HG03025 (cell line): ENCODE measurements at regions not wholly inside any gene's neighbourhood (a gene's known extent, or its start where the extent isn't known, plus 50 kb on each side); places are given as distances from the start of the nearest gene placed in this dataset.

Experiments
- ATAC-seq: cut with Tn5 transposase; IDR thresholded peaks from one replicate; pipeline ENCODE4 v1.9.1; 2021; ENCODE audit warnings: mild to moderate bottlenecking, moderate library complexity; ENCODE audit not compliant: unreplicated experiment, low FRiP score

- no peak for ATAC-seq
These were observed 409.1 kb downstream of the FGF9 start for GRCh38 chr13:22079961-22080360.

GRCh38 chr13:22080832-22081231, 410.0 kb downstream of the FGF9 start:
- ATAC-seq: no peak

GRCh38 chr13:22081430-22081829, 410.6 kb downstream of the FGF9 start:
- no peak for ATAC-seq

GRCh38 chr13:22082030-22082429, 411.2 kb downstream of the FGF9 start:
- no peak for ATAC-seq

GRCh38 chr13:22082437-22083100, 411.7 kb downstream of the FGF9 start:
- ATAC-seq: no peak

GRCh38 chr13:22085001-22085400, 414.1 kb downstream of the FGF9 start:
- ATAC-seq: no peak

GRCh38 chr13:22086597-22087330, 415.9 kb downstream of the FGF9 start:
- ATAC-seq: no peak

- ATAC-seq: no peak
These were observed 419.2 kb downstream of the FGF9 start for GRCh38 chr13:22090106-22090505.

- ATAC-seq: no peak
These were observed 420.5 kb downstream of the FGF9 start for GRCh38 chr13:22091222-22091970.

GRCh38 chr13:22091971-22092300, 421.1 kb downstream of the FGF9 start:
- ATAC-seq: no peak

GRCh38 chr13:22092791-22093560, 422.1 kb downstream of the FGF9 start:
- ATAC-seq: no peak

GRCh38 chr13:22095794-22096193, 424.9 kb downstream of the FGF9 start:
- ATAC-seq: no peak

- no peak for ATAC-seq
These were observed 428.7 kb downstream of the FGF9 start for GRCh38 chr13:22099585-22099984.

- no peak for ATAC-seq
These were observed 431.4 kb downstream of the FGF9 start for GRCh38 chr13:22102271-22102670.

GRCh38 chr13:22103046-22104027, 432.5 kb downstream of the FGF9 start:
- no peak for ATAC-seq

- no peak for ATAC-seq
These were observed 435.2 kb downstream of the FGF9 start for GRCh38 chr13:22106058-22106457.

- no peak for ATAC-seq
These were observed 436.7 kb downstream of the FGF9 start for GRCh38 chr13:22107549-22107948.

GRCh38 chr13:22108283-22108942, 437.5 kb downstream of the FGF9 start:
- ATAC-seq: no peak

GRCh38 chr13:22108979-22109378, 438.1 kb downstream of the FGF9 start:
- no peak for ATAC-seq
